Skin epidermis (tissue), 12 donors: ENCODE measurements at regions not wholly inside any gene's neighbourhood (a gene's known extent, or its start where the extent isn't known, plus 50 kb on each side); places are given as distances from the start of the nearest gene placed in this dataset.
"Not testable (repeated sequence)": the region's sequence is repeated elsewhere in the genome, so short reads cannot be mapped to it uniquely, and the experiment has no call there.

Experiments
- H3K27ac ChIP-seq, 21 experiments: fragments of 200-600 bp; sonication (generic) in 11 of 21; one replicate each; pipeline ENCODE4 v1.5.0; 2020; ENCODE audit warnings: mild to moderate bottlenecking in 3 of 21, inconsistent platforms in 2 of 21, moderate library complexity in 2 of 21
- H3K4me3 ChIP-seq, 7 experiments: fragments of 200-600 bp; sonication (generic) in 2 of 7; one replicate each; pipeline ENCODE4 v1.5.0; 2020; ENCODE audit warnings: inconsistent platforms in 2 of 7, mild to moderate bottlenecking in 2 of 7, moderate library complexity in 1 of 7

DNA sequence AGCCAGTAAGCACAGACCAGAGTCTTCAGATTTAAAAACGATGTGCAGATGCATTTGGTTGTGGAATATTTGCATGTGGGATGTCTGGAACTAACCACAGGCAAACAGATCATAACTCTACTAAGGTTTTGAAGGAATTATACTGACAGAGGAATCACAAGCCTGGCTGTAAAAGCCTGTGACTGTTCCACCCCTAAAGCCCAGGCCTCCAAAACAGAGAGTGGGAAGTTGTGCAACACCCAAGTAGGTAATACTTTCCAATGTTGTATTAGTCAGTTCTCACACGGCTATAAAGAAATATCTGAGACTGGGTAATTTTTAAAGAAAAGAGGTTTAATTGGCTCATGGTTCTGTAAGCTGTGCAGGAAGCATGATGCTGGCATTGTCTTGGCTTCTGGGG, 68.1 kb upstream of the DCD start:
- H3K4me3 ChIP-seq, result no peak overlapping the region
- no peak overlapping the region for H3K27ac ChIP-seq

GRCh38 chr12:54713876-54714275, 65.7 kb upstream of the DCD start:
- H3K27ac ChIP-seq, H3K4me3 ChIP-seq: not testable (repeated sequence)

DNA sequence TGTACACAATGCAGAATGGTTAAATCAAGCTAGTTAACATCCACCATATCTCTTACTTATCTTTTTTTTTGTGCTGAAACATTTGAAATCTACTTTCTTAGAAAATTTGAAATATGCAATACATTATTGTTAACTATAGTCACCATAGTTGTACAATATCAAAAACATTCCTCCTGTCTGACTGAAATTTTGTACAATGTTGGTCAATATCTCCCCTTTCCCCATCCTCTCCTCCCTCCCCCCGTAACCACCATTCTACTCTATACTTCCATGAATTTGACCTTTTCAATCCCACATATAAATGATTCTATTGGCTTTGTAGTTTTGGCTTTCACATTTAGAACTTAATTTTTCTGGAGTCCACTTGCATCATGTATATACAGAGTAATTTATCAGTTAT, 63.5 kb upstream of the DCD start:
- Histone ChIP-seq H3K4me3 (no peak overlapping the region), H3K27ac (no peak overlapping the region)

DNA sequence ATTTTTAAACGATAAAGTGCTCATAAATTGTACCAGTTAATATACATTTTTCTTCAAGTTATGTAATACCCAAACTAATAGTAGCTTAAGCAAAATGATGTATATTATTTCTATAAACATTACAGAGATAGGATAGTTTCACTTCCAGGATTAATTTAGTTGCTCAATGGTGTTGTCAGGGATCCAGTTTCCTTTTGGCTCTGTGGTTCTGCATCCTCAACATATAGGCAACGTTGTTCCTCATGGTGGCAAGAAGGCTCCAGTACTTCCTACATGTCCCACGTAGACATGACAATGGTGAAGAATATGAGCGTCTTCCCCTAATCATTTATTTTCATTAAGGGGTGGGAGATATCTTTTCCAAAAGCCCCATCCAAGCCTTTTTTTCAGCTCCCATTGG, 60.7 kb upstream of the DCD start:
- no peak overlapping the region for H3K4me3 ChIP-seq

GRCh38 chr12:54704202-54704601, 56.0 kb upstream of the DCD start:
- H3K4me3 ChIP-seq, result no peak overlapping the region
- H3K27ac ChIP-seq, result no peak overlapping the region

More for the DNA sequence above, 60.7 kb upstream of the DCD start:
- no peak overlapping the region for H3K27ac ChIP-seq

- H3K27ac ChIP-seq, result no peak overlapping the region
- H3K4me3 ChIP-seq, result no peak overlapping the region
Measured at GRCh38 chr12:54701940-54702592, 53.9 kb upstream of the DCD start.

- no peak overlapping the region for H3K27ac ChIP-seq
Measured at GRCh38 chr12:54700849-54701248, 52.7 kb upstream of the DCD start.

DNA sequence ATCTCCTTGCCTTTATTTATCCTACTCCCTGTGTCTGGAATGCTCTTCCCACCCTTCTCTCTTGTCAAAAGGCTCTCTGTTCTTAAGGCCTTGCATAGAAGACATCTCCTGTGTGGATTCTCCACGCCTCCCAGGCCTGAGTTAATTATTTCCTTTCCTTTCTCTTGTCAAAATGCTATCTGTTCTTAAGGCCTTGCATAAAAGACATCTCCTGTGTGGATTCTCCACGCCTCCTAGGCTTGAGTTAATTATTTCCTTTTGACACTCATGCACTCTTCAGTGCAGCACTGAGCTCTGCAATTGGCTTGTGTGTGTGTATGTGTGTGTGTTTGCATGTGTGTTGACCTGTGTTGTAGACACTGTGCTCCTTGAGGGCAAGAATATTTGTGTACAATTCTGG, 52.1 kb upstream of the DCD start:
- H3K4me3 ChIP-seq, result no peak overlapping the region
- H3K27ac ChIP-seq, result no peak overlapping the region

More at GRCh38 chr12:54700849-54701248, 52.7 kb upstream of the DCD start:
- no peak overlapping the region for H3K4me3 ChIP-seq
